Stomach (tissue), 4 donors: ENCODE measurements at regions not wholly inside any gene's neighbourhood (a gene's known extent, or its start where the extent isn't known, plus 50 kb on each side); places are given as distances from the start of the nearest gene placed in this dataset.

Source experiments
- CTCF ChIP-seq, 7 experiments: fragments of 450-650 bp in 4 of 7; fragments of 200-600 bp in 3 of 7; sonication (generic) in 3 of 7; IDR thresholded peaks; one replicate each; pipeline ENCODE4 v1.5.1; 2016 to 2019; ENCODE audit warnings: antibody characterized with exemption in 7 of 7, control low read depth in 2 of 7, mild to moderate bottlenecking in 1 of 7
- EP300 ChIP-seq: sonication (generic); formaldehyde crosslinking; IDR thresholded peaks from one replicate; pipeline ENCODE4 v1.6.1; 2017; ENCODE audit warnings: antibody characterized with exemption

DNA sequence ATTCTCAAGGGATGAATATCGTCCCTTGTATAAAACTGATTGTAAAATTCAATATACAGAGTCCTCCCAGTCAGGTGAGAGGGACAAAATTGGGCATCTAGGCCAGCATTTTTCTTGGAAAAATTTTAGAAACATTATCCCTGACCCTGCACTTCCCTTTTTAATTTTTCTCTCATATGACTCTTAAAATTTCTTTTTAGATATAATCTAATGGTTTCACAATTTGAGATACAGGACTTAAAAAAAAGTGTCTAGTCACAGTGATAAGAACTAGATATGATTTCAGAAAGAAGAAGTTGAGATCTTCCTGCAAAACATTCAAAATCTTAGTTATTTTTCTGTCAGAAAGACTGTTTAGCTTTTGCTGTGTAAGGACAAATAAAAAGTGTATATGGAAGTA is 270.8 kb upstream of the PPFIA2 start:
- TF ChIP-seq CTCF (IDR thresholded peaks at IDR 0.05) = no peak
- no peak for TF ChIP-seq EP300
